ENCODE measurements at regions not wholly inside any gene's neighbourhood (a gene's known extent, or its start where the extent isn't known, plus 50 kb on each side); places are given as distances from the start of the nearest gene placed in this dataset.

DNA sequence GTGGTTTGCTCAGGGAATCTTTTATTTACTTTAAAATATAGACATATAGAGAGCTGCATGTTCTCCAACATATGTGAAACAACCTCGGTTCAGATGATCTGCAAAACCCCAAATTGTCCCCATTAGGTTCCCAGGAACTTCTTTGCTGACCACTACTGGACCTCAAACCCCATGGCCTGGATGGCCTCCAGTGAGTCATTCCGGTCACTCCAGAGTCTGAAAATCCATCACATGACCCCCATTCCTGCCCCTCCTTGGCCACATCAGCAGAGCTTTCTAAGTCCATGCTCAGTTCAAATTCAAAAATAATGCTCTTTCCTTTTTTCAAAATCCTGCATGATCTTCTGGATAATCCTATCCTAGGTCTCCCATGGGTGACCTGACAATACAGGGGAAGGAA lies 271.0 kb downstream of the TNS1 start:
- TF ChIP-seq, protein P1, sequence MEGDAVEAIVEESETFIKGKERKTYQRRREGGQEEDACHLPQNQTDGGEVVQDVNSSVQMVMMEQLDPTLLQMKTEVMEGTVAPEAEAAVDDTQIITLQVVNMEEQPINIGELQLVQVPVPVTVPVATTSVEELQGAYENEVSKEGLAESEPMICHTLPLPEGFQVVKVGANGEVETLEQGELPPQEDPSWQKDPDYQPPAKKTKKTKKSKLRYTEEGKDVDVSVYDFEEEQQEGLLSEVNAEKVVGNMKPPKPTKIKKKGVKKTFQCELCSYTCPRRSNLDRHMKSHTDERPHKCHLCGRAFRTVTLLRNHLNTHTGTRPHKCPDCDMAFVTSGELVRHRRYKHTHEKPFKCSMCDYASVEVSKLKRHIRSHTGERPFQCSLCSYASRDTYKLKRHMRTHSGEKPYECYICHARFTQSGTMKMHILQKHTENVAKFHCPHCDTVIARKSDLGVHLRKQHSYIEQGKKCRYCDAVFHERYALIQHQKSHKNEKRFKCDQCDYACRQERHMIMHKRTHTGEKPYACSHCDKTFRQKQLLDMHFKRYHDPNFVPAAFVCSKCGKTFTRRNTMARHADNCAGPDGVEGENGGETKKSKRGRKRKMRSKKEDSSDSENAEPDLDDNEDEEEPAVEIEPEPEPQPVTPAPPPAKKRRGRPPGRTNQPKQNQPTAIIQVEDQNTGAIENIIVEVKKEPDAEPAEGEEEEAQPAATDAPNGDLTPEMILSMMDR (IDR thresholded peaks at IDR 0.05; ENCODE audit: borderline replicate concordance, extremely low read depth, low read length, poor library complexity, severe bottlenecking): no peak
- TF ChIP-seq EZH2 (IDR thresholded peaks at IDR 0.05; ENCODE audit: borderline replicate concordance, low read depth, low read length, severe bottlenecking): no peak
- H3K9ac ChIP-seq (ENCODE audit: low read depth, low read length): no peak overlapping the region

DNA sequence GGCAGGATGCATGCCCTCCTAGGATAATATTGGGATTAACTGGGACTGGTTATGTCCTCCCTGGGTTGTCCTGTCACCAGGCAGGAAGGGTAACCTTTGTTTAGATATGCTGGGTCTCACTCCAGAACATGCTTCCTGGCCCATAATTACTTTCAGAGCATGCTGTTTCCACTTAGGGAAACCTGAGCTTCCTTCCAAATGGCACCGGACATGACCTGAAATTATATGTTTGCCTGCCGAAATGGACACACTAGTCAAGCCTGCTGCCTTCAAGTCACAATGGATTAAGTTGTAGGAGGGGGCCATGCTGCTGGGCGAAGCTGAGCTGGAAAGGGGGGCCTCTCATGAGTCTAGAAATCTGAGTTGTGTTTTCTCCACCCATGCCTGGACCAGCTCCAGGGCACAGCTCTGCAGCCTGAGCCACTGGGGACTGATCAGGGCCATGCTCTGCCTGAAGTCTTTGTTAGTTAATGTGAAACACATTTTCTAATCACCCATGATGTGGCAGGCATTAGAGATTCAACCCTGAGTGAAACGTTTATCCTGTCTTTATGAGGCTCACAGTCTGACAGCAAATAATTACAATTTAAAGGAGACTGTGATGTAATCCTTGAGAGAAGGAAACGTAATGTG lies 273.3 kb downstream of the TNS1 start:
- Histone ChIP-seq H3K27me3 (ENCODE audit: insufficient read depth, low read length, poor library complexity) (peaks cover 12% of the 10 kb centered on the region), H4K20me1 (ENCODE audit: insufficient read depth, low read length) (no peaks in the 10 kb centered on the region), H3K4me2 (ENCODE audit: insufficient read depth, low read length) (no peak overlapping the region), H3K36me3 (ENCODE audit: insufficient read depth, low read length) (no peaks in the 10 kb centered on the region), H3K4me3 (ENCODE audit: low read depth in 1 of 2, low read length in 2 of 2) (no peak overlapping the region), H3K79me2 (ENCODE audit: insufficient read depth, low read length) (no peaks in the 10 kb centered on the region), H3K9me3 (ENCODE audit: insufficient read depth, low read length, severe bottlenecking) (no peaks in the 10 kb centered on the region), H2AFZ (ENCODE audit: low read depth, low read length) (no peak overlapping the region), H3K27ac (ENCODE audit: low read length) (no peak overlapping the region), H3K4me1 (ENCODE audit: insufficient read depth, low read length) (no peaks in the 10 kb centered on the region), H3K9ac (ENCODE audit: low read depth, low read length) (no peak overlapping the region)
- DNase-seq: no peak
- ATAC-seq (ENCODE audit: insufficient read depth, low read depth): no peak
- TF ChIP-seq EZH2 (IDR thresholded peaks at IDR 0.05; ENCODE audit: borderline replicate concordance, low read depth, low read length, severe bottlenecking): no peak
- TF ChIP-seq, protein P1 (IDR thresholded peaks at IDR 0.05; ENCODE audit: borderline replicate concordance, extremely low read depth, low read length, poor library complexity, severe bottlenecking): no peak

More for the DNA sequence above, 271.0 kb downstream of the TNS1 start:
- H3K4me2 ChIP-seq (ENCODE audit: insufficient read depth, low read length): no peak overlapping the region
- no peaks in the 10 kb centered on the region for H3K4me1 ChIP-seq (ENCODE audit: insufficient read depth, low read length)
- ATAC-seq (ENCODE audit: insufficient read depth, low read depth) (no peak), DNase-seq (no peak)
- H3K36me3 ChIP-seq (ENCODE audit: insufficient read depth, low read length): no peaks in the 10 kb centered on the region
- no peaks in the 10 kb centered on the region for H4K20me1 ChIP-seq (ENCODE audit: insufficient read depth, low read length)
- H3K27me3 ChIP-seq (ENCODE audit: insufficient read depth, low read length, poor library complexity): peaks cover 12% of the 10 kb centered on the region
- no peaks in the 10 kb centered on the region for H3K79me2 ChIP-seq (ENCODE audit: insufficient read depth, low read length)
- H3K9me3 ChIP-seq (ENCODE audit: insufficient read depth, low read length, severe bottlenecking): no peaks in the 10 kb centered on the region
- no peak overlapping the region for H3K4me3 ChIP-seq (ENCODE audit: low read depth in 1 of 2, low read length in 2 of 2)
- no peak overlapping the region for H2AFZ ChIP-seq (ENCODE audit: low read depth, low read length)
- H3K27ac ChIP-seq (ENCODE audit: low read length): no peak overlapping the region

DNA sequence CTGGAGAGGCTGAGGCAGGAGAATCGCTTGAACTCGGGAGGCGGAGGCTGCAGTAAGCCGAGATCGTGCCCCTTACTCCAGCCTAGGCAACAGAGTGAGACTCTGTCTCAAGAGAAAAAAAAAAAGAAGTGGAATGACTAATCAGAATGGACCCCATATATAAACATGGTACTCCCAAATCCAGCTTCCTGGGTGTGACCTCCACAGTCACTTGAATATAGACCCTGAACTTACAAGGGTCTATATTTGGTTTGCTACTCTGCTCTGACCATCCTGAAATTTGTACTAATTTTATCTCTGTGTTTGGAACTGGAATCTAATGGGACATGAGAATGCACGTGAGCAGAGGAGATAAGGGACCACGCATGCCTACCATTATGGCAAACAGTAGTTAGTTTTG lies 275.0 kb downstream of the TNS1 start:
- no peaks in the 10 kb centered on the region for H3K9me3 ChIP-seq (ENCODE audit: insufficient read depth, low read length, severe bottlenecking)
- no peaks in the 10 kb centered on the region for H3K36me3 ChIP-seq (ENCODE audit: insufficient read depth, low read length)
- TF ChIP-seq, protein P1 (IDR thresholded peaks at IDR 0.05; ENCODE audit: borderline replicate concordance, extremely low read depth, low read length, poor library complexity, severe bottlenecking): no peak
- no peak for TF ChIP-seq EZH2 (IDR thresholded peaks at IDR 0.05; ENCODE audit: borderline replicate concordance, low read depth, low read length, severe bottlenecking)
- no peak overlapping the region for H3K9ac ChIP-seq (ENCODE audit: low read depth, low read length)
- no peak overlapping the region for H3K27ac ChIP-seq (ENCODE audit: low read length)
- no peak for DNase-seq
- no peak overlapping the region for H3K4me2 ChIP-seq (ENCODE audit: insufficient read depth, low read length)
- no peaks in the 10 kb centered on the region for H3K4me1 ChIP-seq (ENCODE audit: insufficient read depth, low read length)
- ATAC-seq (ENCODE audit: insufficient read depth, low read depth): no peak
- H2AFZ ChIP-seq (ENCODE audit: low read depth, low read length): no peak overlapping the region
- H4K20me1 ChIP-seq (ENCODE audit: insufficient read depth, low read length): no peaks in the 10 kb centered on the region
- no peak overlapping the region for H3K4me3 ChIP-seq (ENCODE audit: low read depth in 1 of 2, low read length in 2 of 2)
- H3K79me2 ChIP-seq (ENCODE audit: insufficient read depth, low read length): no peaks in the 10 kb centered on the region
- peaks cover 8% of the 10 kb centered on the region for H3K27me3 ChIP-seq (ENCODE audit: insufficient read depth, low read length, poor library complexity)
